Ovary (tissue), 3 donors: ENCODE measurements at regions not wholly inside any gene's neighbourhood (a gene's known extent, or its start where the extent isn't known, plus 50 kb on each side); places are given as distances from the start of the nearest gene placed in this dataset.

ENCODE experiments used
- CTCF ChIP-seq, 3 donors: fragments of 450-650 bp in 2 of 3; fragments of 200-600 bp in 1 of 3; IDR thresholded peaks; one replicate each; pipeline versions ENCODE4 v1.5.1 to v1.8.0; 2016 to 2022; ENCODE audit warnings: antibody characterized with exemption in 3 of 3, mild to moderate bottlenecking in 1 of 3
- POLR2A ChIP-seq: fragments of 450-650 bp; IDR thresholded peaks from one replicate; pipeline ENCODE4 v1.6.1; 2017; ENCODE audit warnings: antibody characterized with exemption, mild to moderate bottlenecking, moderate library complexity
- donor health status: DM: no; HTN: no; CAD: no.

DNA sequence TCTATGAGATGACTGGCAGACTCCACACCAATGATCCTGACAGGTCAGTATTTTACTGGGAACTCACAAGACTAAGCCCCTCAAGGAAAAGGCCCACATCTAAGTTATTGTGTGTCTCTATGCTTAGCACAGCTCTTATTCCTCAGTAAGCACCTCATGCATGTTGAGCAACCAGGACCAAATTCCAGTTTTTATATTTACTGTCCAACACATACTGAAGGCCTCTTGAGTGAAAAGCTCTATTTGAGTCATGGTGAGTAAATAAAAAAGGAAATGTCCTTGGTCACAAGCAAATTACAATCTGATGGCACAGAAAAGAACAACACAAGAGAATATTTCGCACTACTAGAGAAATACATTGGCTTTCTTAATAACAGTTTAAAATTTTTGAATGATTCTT is 87.9 kb upstream of the ETAA1 start:
- TF ChIP-seq CTCF (IDR thresholded peaks at IDR 0.05) (no peak), POLR2A (no peak)
